NCI-H2227 treated with DMSO at 0.1 percent for 48 hours (cell line): ENCODE measurements at regions not wholly inside any gene's neighbourhood (a gene's known extent, or its start where the extent isn't known, plus 50 kb on each side); places are given as distances from the start of the nearest gene placed in this dataset.
A peak's percentile ranks its signal among the peaks of the same experiment; 100 is the strongest.

ENCODE experiments used
- DNase-seq: peaks from one replicate; lab custom pipeline; 2025; lab: John Stamatoyannopoulos, UW

- DNase-seq, result no peak
Measured at GRCh38 chr7:25861601-25862260, 290.3 kb upstream of the NFE2L3 start.

- peak; percentile 100 for DNase-seq
Measured at GRCh38 chr7:25862261-25863004, 289.6 kb upstream of the NFE2L3 start.

DNA sequence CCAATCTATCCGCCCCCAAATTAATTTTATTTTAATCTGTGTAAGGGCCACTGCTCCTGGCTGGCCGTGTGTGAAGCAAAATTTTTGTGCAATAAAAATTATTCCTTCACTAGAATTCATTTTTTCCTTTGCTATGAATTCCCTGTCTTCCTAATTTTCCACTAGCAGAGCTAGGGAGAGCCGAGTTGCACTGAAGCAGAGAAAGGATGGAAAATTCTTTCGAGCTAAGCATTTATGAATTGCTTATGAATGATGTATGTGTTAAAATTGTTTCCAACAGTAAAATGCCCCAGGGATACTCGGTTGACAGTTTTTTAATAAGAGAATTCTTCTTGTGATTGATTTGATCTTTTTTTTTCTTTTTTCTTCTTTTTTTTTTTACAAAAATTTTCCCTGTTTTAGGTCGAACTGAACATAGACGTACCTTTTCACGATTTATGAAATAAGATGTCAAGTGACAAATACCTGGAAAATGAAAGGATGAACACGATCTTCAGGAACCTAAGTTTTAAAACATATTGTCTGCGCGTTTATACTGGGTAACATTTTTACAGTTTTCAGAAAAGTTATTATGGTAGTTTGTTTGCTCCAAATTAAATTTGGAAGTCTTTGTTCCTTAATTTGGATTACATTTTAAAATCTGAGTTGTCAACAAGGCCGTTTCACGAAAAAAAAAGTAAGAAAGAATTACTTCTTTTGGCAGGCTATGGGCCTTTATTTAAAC lies 288.8 kb upstream of the NFE2L3 start:
- peak; percentile 75 for DNase-seq

DNA sequence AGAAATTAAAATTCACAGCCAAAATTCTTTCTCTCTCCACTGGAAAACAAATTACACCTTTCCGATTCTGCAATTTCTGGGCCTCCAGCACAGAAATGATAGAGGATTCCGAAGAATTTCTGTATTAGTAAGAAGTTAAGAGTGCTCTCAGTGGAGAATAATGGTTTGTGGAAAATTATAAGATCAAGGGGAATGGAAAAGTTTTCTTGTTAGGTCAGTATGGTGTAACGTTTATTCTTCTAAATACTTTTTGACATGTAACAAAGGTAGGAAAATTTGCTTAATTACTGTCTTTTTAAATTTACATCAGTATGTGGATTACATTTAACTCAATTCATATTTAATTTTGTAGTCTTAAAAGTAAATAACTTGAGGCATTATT lies 288.3 kb upstream of the NFE2L3 start:
- DNase-seq, result peak; percentile 75

- no peak for DNase-seq
Measured at GRCh38 chr7:25864511-25864910, 287.5 kb upstream of the NFE2L3 start.

- peak; percentile 76 for DNase-seq
Measured at GRCh38 chr7:25864943-25865751, 286.9 kb upstream of the NFE2L3 start.

DNA sequence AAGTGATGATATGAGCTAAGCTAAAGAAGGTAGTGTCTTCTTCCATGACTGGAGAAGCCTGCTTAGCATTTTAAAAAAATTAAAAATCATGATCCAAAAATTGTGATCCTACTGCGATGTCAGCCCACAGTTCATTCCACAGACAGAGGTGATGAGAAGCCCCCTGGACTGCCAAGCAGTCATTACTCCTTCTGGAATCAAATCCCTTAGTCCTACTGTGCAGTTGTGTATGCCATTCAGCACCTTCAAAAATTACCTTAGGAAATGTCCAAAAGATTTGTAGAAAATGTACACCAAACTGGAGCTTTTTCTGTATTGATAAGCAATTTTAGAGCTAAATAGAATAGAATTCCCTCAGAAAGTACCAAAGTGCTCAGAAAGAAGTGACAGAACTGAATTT lies 283.5 kb upstream of the NFE2L3 start:
- DNase-seq, result no peak

DNA sequence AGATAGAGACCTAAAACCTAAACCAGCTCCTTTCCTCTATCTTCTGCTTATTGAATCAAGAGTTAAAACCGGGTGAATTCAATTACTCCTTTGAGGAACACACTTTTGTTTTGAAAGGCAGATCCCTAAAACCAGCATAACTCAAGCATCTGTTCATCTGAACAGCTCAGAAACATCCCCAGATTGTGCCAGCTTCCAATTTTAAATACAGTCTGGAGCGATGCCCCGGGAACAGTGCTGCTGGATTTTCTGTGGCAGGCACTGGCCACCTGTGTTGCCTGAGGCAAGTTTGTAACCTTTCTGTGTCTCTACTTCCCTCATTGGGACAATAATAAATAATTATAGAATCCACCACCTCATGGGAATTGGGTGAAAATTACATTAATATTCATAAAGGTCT lies 281.4 kb upstream of the NFE2L3 start:
- DNase-seq, result no peak

DNA sequence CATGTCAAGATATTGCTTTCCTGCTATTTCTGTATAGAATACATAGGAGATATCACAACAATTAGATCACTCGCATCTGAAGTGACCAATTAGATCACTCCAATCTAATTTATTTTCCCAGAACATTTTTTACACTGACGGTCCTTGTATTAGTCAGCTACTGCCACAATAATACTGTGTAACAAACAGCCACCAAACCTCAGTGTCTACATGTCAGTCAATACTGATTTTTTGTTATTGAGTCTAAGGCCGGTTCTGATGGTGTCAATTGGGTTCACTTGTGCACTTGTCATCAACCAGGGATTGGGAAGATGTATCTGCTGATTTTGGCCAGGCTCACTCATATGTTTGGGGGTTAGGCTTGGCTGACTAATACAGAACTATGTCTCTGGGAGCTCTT lies 275.9 kb upstream of the NFE2L3 start:
- DNase-seq, result no peak

DNA sequence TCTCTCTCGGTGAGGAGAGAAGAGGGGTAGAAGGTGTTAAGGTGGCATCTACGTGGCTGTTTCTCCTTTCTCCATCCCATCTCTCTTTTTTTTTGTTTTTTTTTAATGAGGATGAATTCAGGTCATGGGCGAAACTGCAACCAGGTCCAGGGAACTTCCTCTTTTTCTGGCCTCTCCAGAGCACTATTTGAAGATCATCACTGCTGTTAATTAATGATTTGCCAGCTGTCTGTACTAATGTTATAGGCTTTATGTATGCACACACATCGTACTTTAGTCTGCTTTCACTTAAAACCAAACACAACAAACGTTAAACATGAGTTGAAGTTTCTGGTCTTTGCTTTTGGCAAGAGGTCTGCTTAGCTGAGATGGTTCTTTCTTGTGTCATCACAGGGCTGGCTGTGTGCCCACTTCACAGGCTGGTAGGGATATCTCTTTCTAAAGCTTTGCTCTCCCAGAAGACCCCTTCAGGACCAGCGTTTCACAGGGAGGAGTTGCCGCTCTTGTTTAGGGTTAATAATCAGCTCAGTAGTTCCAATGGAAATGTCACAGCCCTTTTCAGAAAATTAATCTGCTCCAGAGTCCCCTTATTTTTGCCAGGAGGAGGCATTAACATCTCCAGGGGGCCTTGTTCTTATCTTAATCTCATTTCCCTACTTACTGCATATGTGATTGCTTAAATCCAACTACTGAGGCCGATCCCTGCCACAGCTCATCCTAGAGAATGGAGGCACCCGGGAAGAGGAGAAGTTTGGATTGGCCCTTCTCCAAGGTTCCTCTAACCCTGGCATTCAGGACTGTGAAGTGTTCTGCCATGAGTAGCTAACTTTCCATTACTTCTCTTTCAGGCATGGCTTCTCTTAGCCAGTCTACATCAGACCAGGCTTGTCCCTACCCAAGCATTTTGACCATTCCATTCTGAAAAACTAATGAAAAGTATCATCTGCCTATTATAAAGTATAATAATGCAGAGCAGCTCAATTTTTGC lies 273.9 kb upstream of the NFE2L3 start:
- DNase-seq, result no peak

DNA sequence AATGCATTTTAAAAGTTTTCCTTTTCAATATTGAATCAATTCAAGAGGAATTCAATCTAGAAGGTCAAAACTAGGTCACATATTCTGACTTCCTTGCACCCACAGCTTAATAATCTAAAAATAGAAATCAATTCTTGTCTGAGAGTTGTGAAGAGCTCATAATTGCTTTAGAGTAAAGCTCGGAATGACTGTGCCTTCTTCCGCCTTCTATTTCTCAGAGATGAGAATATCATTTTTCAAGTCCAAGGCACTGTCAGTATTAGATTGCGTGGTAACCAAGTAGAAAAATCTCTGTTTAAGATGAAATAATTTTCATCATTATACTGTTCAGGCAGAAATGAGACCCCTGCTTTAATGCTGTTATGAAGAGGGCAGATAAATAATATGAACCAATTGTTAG lies 272.2 kb upstream of the NFE2L3 start:
- DNase-seq, result no peak

DNA sequence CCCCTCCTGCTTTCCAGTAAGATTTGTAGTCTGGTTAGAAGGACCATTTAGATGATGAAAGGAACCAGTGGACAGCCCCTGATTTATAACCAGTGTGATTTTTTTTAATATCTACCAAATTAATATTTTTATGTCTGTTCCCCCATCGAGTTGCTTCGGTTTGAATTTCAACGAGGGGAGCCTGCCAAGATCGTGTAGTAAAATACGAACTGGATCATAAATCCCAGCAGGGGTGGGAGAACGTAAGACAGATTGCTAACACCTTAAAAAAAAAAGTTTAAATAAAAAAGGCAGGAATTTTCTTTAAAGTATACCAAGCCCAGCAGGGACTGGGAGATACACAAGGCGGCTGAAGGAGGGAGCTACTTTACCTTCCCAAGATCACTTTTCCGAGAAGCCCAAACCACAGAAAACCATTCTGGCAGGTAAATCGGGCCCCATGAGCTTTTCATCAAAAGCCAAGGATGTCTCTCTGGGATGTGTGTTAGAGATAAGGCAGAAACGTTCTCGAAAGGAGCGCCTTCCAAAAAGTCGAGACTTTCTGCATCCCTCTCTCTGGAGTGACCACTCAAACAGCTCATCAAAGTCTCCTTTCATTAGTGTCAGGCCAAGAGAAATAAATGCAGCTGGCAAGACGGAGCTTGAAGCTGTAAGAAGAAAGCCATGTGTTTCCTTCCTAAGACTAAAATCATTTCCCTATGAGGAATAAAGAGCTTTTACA lies 270.5 kb upstream of the NFE2L3 start:
- no peak for DNase-seq

DNA sequence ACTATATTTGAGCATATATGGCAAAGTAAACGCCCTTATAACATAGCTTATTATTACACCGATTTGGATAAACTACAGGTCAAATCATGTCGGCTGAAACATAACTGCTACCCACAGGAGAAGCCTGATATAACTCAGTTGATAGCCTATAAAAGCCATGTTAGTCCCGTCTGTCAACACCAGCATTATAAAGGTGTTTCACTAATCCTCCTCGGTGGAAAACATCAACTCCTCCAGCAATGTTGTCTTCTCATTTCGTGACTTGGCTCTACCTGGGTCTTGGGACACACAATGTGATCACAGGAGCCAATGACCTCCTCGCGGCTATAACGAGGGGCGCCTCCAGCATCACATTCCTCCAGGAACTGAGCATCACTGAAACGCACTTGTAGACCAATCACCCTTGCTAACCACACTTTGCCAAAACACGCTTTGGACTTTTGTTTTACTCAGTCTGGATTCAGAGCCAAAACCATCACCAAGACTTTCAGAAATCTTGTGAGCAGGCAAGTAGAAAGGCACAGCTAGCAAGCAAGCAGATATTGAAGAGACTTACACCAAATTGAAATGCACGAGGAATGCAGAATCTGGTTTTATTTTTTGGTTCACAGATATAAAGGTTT lies 269.7 kb upstream of the NFE2L3 start:
- DNase-seq, result no peak

DNA sequence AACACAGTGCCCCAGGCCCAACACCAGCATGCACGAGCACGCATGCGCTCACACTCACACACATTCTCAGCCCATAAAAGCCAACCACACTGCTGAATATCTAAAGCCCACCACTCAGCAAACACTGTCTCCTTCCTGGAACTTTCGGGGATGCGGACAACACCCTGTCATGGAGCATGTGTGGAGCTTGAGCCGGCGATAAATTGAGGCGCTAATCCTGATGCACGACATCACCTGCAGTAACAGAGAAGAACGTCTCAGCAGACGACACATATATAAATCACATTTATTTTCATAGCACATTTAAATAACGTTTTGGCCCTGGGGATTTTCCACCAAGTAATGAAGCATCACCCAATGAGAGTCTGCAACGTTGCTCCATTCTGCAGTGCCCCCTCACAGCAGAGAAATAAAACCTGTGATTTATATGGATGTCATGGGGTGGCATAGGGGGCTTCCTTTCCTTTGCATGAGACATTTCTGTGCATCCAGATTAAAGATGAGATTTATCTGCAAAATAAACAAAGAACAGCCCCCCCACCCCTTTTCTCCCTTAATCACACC lies 267.7 kb upstream of the NFE2L3 start:
- DNase-seq, result no peak

DNA sequence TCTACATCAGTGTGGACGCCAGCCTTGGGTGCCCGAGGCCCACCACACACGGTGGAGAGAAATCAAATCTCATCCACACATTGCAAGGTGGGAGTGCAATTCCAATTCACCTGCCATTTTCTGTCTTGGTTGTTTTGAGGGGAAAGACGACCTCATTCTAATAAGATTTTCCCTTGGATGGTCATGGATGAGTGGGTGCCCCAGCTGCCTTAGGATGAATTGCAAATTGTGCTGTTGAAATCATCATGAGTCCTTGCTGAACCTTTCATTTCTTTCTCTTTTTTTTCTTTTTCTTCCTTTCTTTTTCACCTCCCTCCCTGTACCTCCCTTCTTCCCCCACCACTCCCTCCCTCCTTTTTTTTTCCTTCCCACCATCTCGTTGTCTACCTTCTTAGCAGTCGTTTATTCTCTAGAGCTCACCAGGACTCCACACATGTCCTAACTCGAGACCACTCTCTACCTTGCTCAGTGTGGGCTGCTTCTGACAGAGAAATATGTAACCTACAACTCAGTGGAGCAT lies 266.9 kb upstream of the NFE2L3 start:
- DNase-seq, result no peak

- DNase-seq, result no peak
Measured at GRCh38 chr7:25886387-25887240, 265.4 kb upstream of the NFE2L3 start.

GRCh38 chr7:25887266-25887665 lies 264.7 kb upstream of the NFE2L3 start:
- no peak for DNase-seq

DNA sequence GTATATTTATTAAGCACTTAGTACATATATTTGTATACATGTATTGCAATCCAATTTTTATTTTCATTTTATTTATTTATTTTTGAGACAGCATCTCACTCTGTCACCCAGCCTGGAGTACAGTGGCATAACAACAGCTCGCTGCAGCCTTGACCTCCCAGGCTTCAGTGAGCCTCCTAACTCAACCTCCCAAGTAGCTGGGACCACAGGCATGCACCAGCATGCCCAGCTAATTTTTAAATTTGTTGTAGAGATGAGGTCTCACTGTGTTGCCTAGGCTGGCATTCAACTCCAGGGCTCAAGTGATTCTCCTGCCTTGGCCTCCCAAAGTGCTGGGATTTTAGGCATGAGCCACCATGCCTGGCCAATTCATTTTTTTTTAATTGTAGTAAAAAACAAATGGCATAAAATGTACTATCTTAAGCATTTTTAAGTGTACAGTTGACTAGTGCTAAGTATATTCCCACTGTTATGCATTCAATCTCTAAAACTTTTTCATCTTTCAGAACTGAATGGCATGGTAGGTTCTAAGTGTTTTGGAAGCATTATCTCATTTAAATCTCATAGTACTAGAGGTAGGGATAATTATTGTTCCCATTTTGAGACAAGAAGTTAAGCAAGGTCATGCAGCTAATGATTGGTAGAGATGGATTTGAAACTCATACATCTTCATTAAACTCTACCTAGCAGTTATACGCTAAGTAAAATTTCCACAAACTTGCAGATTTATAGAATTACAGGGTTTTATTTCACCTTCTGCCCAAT lies 264.0 kb upstream of the NFE2L3 start:
- no peak for DNase-seq
